HG02678 (cell line): ENCODE measurements at regions not wholly inside any gene's neighbourhood (a gene's known extent, or its start where the extent isn't known, plus 50 kb on each side); places are given as distances from the start of the nearest gene placed in this dataset.
A peak's percentile ranks its signal among the peaks of the same experiment; 100 is the strongest.

Experiments used
- ATAC-seq: cut with Tn5 transposase; IDR thresholded peaks from one replicate; pipeline ENCODE4 v1.9.1; 2021; ENCODE audit warnings: mild to moderate bottlenecking, moderate library complexity; ENCODE audit not compliant: unreplicated experiment

DNA sequence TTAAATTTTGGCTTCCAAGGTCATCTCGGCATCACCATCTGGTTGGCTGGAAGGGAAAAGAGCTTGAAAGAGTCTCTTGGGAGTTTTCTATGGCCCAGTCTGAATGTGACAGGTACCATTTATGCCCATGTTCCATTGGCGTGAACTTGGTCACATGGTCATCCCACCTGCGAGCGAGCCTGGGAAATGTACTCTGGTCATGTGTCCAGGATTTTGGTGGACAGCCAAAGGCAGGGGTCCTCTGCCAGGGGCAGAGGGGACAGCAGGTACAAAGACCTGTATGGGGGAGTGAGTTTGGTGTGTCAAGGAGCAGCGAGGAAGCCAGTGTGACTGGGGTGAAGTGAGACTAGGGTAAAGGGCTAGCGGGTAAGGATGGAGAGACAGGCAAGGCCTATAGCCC lies 112.6 kb downstream of the CDC5L start:
- ATAC-seq: no peak

- ATAC-seq: no peak
Measured at GRCh38 chr6:44503471-44503870, 116.0 kb downstream of the CDC5L start.

- no peak for ATAC-seq
Measured at GRCh38 chr6:44504301-44504791, 116.8 kb downstream of the CDC5L start.

DNA sequence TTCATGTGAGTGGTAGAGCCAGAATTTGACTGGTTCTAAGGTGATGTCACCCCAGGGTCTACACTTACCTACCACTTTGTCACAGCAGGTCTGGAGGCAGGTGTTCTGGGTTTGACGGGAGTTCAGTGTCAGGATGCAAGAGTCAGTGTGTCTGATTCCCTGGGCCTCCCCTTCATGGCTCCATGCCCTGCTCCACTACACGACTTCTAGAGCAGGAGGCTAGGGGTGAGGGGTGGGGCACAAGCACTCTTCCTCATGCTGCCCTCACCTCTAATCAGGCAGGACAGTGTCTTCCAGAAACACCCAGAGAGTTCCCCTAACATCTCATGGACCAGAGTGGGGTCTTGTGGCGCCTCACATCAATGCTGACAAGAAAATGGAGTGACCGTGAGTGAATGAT lies 118.2 kb downstream of the CDC5L start:
- ATAC-seq: no peak

DNA sequence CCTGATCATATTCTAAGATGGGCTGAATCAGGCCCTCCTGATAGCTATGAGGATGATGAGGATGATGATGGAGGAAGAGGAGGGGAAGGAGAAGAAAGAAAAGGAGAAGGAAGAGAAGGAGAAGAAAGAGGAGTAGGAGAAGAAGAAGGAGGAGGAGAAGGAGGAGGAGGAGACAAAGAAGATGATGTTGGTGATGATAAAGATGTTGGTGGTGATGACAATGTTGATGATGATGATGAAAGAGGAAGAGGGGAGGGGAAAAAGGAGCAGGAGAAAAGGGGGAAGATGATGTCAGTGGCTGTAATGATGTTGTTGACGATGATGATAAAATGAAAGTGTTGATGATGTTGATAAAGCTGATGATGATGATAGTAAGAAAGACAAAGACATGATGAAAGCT lies 119.5 kb downstream of the CDC5L start:
- ATAC-seq: no peak

DNA sequence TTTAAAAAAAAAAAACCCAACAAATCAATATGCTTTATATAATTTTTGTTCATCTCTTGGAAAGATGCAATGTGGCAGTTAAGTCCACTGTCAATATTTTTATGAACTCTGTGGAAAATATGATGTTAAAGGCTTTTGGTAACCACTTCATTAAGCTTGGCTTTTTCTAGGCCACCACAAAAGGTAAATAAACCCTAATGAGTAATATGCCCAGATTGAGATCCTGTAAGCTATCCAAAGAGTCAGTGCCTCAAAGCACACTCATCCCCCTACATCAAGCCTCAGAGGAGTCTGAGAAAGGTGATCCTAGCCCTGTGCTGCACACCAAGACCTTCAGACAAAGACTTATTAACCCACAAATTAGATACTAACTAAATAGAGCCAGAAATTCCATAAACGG lies 121.1 kb downstream of the CDC5L start:
- no peak for ATAC-seq

DNA sequence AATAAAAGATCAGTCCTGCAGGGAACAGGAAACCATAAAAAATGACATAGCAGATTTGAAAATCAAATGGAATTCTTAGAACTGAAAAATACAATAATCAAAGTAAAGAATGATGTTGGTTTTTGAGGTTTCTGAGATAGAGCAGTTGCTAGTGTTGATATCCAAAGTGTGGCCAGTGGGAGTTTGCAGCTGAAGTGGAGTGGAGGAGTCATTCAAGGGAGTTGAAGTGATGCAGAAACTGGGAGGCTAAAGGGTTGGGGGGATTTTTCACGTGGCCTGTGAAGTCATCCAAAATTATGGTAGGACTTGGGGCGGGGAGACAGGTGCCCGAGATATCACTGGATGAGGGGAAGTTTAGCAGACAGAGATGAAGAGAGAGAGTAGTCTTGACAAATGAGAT lies 123.6 kb downstream of the CDC5L start:
- ATAC-seq: no peak

DNA sequence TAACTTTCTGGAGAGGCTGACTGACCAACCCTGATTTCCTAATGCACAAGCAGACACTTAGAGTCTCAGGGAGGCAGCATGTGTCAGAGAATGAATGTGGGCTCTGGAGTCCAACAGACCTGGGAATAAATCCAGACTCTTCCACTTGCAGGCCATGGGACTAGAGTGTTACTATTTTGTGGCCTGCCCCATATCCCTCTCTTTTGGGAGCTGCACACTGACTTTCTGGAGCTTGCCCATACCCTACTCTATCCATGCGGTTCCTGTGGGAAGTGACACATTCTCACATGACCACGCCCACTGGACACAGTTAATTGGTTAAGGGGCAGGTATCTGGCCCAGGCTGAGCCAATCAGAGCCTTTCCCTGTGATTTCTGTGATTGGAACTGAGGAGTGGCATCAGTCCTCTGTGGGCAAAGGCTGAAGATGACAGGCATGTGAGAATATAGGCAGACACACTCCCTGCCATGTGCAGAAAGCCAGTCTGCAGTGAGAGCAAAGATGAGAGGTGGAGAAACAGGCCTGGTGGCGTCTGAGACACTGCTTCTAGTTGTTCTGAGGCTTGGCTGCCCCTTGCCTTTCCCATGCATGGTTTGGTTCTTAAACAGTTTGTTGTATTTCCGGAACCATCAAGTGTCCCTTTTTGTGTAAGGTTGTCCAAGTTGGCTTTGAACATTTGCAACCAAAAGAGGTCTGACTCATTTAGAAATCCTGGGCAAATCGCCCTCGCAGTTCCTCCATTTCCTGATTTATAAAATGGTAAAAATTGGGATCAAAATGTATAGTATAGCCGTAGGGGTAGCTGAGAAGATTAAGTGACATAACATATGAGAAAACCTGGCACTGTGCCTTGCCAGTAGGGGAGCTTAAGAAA lies 125.6 kb downstream of the CDC5L start:
- no peak for ATAC-seq

- ATAC-seq: no peak
Measured at GRCh38 chr6:44514085-44514484, 126.6 kb downstream of the CDC5L start.

GRCh38 chr6:44514576-44515193 lies 127.2 kb downstream of the CDC5L start:
- ATAC-seq: no peak

DNA sequence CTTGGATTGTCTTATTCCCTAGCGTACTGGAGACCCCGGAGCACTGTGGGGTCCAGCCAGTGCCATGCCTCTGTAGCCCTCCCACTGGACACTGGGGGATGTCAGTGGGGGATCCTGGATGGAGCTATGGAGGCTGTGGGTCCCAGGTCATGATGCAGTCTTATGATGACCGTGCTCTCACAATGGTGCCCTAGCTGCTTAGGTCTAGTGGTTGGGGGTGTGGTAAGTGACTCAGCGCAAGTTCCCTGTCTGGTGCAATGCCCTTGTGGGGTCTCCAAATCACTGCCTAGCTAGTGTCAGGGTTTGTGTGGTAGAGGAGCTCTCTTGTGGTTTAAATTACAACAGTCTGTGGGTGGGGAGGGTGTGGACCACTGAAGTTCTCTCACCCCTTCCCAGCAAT lies 135.4 kb downstream of the CDC5L start:
- ATAC-seq: no peak

- peak; percentile 52 for ATAC-seq
Measured at GRCh38 chr6:44524476-44525227, 137.1 kb downstream of the CDC5L start.

- no peak for ATAC-seq
Measured at GRCh38 chr6:44525761-44526351, 138.3 kb downstream of the CDC5L start.

- no peak for ATAC-seq
Measured at GRCh38 chr6:44527181-44527580, 139.7 kb downstream of the CDC5L start.

GRCh38 chr6:44527583-44528369 lies 140.3 kb downstream of the CDC5L start:
- no peak for ATAC-seq

GRCh38 chr6:44528370-44528644 lies 140.8 kb downstream of the CDC5L start:
- no peak for ATAC-seq

- ATAC-seq: no peak
Measured at GRCh38 chr6:44528716-44529115, 141.2 kb downstream of the CDC5L start.

- no peak for ATAC-seq
Measured at GRCh38 chr6:44529146-44529905, 141.8 kb downstream of the CDC5L start.

GRCh38 chr6:44530209-44530909 lies 142.9 kb downstream of the CDC5L start:
- no peak for ATAC-seq
